ENCODE measurements at regions not wholly inside any gene's neighbourhood (a gene's known extent, or its start where the extent isn't known, plus 50 kb on each side); places are given as distances from the start of the nearest gene placed in this dataset.

- DNase-seq (ENCODE audit: low read depth, low spot score): no peak
- ATAC-seq: no peak
- in situ Hi-C loops (cut with HindIII; ENCODE audit: low pct_unique_long_range_greater_than_20kb, low sequenced_read_pairs): no loop called here
- H3K9me3 ChIP-seq (ENCODE audit: control insufficient read depth, insufficient read depth, low read depth, low read length): no peaks in the 10 kb centered on the region
- intact Hi-C loops (cut with micrococcal nuclease; ENCODE audit: unreplicated experiment): no loop called here
- no peaks in the 10 kb centered on the region for H3K36me3 ChIP-seq (ENCODE audit: control insufficient read depth, insufficient read depth, low read length)
- ChIA-PET CTCF (no interaction called here), POLR2A (no interaction called here)
- no peaks in the 10 kb centered on the region; the same call in 1 of the 2 replicates for H3K4me1 ChIP-seq (ENCODE audit: control insufficient read depth, insufficient read depth, low read length)
- BruUV-seq (replicated peaks): no TSS peak
- no peak for TF ChIP-seq POLR2AphosphoS5 (IDR thresholded peaks at IDR 0.05; ENCODE audit: low read depth, low read length)
- TF ChIP-seq CTCF (IDR thresholded peaks at IDR 0.05): no peak
- TF ChIP-seq REST (IDR thresholded peaks at IDR 0.05; ENCODE audit: insufficient read depth in 1 of 2, low read depth in 2 of 2, low read length in 1 of 2): no peak
- no peak for TF ChIP-seq TCF7L2 (IDR thresholded peaks at IDR 0.05; ENCODE audit: low read depth, low read length)
- TF ChIP-seq SIN3A (IDR thresholded peaks at IDR 0.05; ENCODE audit: borderline replicate concordance, insufficient read depth, low read depth, low read length): no peak
- no peaks in the 10 kb centered on the region; the same call in 1 of the 2 replicates for H3K27me3 ChIP-seq (ENCODE audit: control insufficient read depth, insufficient read depth, low read length)
- no peak overlapping the region for H3K27ac ChIP-seq (ENCODE audit: low read length)
- H3K4me3 ChIP-seq (ENCODE audit: low read depth in 2 of 2, low read length in 2 of 2): no peak overlapping the region
Measured at GRCh38 chr2:15768615-15769014, 171.7 kb upstream of the MYCN start.

GRCh38 chr2:15769235-15769634 is 171.1 kb upstream of the MYCN start:
- in situ Hi-C loops (cut with HindIII; ENCODE audit: low pct_unique_long_range_greater_than_20kb, low sequenced_read_pairs): no loop called here
- POLR2A ChIA-PET: no interaction called here
- H3K36me3 ChIP-seq (ENCODE audit: control insufficient read depth, insufficient read depth, low read length): no peaks in the 10 kb centered on the region
- BruUV-seq (replicated peaks): no TSS peak
- no peak overlapping the region for H3K27ac ChIP-seq (ENCODE audit: low read length)
- no peaks in the 10 kb centered on the region; the same call in 1 of the 2 replicates for H3K27me3 ChIP-seq (ENCODE audit: control insufficient read depth, insufficient read depth, low read length)
- no peaks in the 10 kb centered on the region for H3K9me3 ChIP-seq (ENCODE audit: control insufficient read depth, insufficient read depth, low read depth, low read length)
- no peak for ATAC-seq
- no peak for TF ChIP-seq SIN3A (IDR thresholded peaks at IDR 0.05; ENCODE audit: borderline replicate concordance, insufficient read depth, low read depth, low read length)
- TF ChIP-seq TCF7L2 (IDR thresholded peaks at IDR 0.05; ENCODE audit: low read depth, low read length): no peak
- TF ChIP-seq REST (IDR thresholded peaks at IDR 0.05; ENCODE audit: insufficient read depth in 1 of 2, low read depth in 2 of 2, low read length in 1 of 2): no peak
- TF ChIP-seq CTCF (IDR thresholded peaks at IDR 0.05): no peak
- no peak for TF ChIP-seq POLR2AphosphoS5 (IDR thresholded peaks at IDR 0.05; ENCODE audit: low read depth, low read length)
- H3K4me1 ChIP-seq (ENCODE audit: control insufficient read depth, insufficient read depth, low read length): no peaks in the 10 kb centered on the region; the same call in 1 of the 2 replicates
- no peak overlapping the region for H3K4me3 ChIP-seq (ENCODE audit: low read depth in 2 of 2, low read length in 2 of 2)
- CTCF ChIA-PET: no interaction called here
- intact Hi-C loops (cut with micrococcal nuclease; ENCODE audit: unreplicated experiment): no loop called here
- DNase-seq (ENCODE audit: low read depth, low spot score): no peak
